Colonic mucosa (tissue), 4 donors: ENCODE measurements at regions not wholly inside any gene's neighbourhood (a gene's known extent, or its start where the extent isn't known, plus 50 kb on each side); places are given as distances from the start of the nearest gene placed in this dataset.

Source experiments
- DNase-seq: peaks from one replicate; pipeline ENCODE4 v3.0.0-alpha.2; 2020
- H3K27ac ChIP-seq: fragments of 200-600 bp; one replicate; pipeline ENCODE4 v1.8.0; 2021
- H3K27me3 ChIP-seq: fragments of 200-600 bp; one replicate; pipeline ENCODE4 v1.8.0; 2021
- H3K36me3 ChIP-seq: fragments of 200-600 bp; one replicate; pipeline ENCODE4 v1.8.0; 2021
- H3K4me1 ChIP-seq: fragments of 200-600 bp; one replicate; pipeline ENCODE4 v1.8.0; 2021; ENCODE audit warnings: mild to moderate bottlenecking
- H3K4me3 ChIP-seq: fragments of 200-600 bp; one replicate; pipeline ENCODE4 v1.8.0; 2021
- H3K9ac ChIP-seq, 2 donors: one replicate each; pipeline ENCODE4 v1.7.0; 2013; ENCODE audit warnings: control low read depth in 2 of 2, low read depth in 2 of 2, low read length in 2 of 2
- H3K9me3 ChIP-seq: fragments of 200-600 bp; one replicate; pipeline ENCODE4 v1.8.0; 2021
- intact Hi-C: fragments of 100-400 bp; cut with DNase I; formaldehyde crosslinking; loops from one replicate; pipeline ENCODE4 v1.14.1; 2022
- TF ChIP-seq, protein P1 (sequence below): fragments of 200-600 bp; IDR thresholded peaks from one replicate; pipeline ENCODE4 v1.8.0; 2022; ENCODE audit warnings: antibody characterized with exemption, mild to moderate bottlenecking
- donor health status: healthy.
- donor health status: DM: no; HTN: no; CAD: no.
- donor health status: DM: no; HTN: no; CAD: no.

GRCh38 chr9:13832446-13832845 lies 481.5 kb downstream of the NFIB start:
- TF ChIP-seq, protein P1, sequence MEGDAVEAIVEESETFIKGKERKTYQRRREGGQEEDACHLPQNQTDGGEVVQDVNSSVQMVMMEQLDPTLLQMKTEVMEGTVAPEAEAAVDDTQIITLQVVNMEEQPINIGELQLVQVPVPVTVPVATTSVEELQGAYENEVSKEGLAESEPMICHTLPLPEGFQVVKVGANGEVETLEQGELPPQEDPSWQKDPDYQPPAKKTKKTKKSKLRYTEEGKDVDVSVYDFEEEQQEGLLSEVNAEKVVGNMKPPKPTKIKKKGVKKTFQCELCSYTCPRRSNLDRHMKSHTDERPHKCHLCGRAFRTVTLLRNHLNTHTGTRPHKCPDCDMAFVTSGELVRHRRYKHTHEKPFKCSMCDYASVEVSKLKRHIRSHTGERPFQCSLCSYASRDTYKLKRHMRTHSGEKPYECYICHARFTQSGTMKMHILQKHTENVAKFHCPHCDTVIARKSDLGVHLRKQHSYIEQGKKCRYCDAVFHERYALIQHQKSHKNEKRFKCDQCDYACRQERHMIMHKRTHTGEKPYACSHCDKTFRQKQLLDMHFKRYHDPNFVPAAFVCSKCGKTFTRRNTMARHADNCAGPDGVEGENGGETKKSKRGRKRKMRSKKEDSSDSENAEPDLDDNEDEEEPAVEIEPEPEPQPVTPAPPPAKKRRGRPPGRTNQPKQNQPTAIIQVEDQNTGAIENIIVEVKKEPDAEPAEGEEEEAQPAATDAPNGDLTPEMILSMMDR = no peak
- Histone ChIP-seq H3K9ac (no peak overlapping the region), H3K36me3 (no peaks in the 10 kb centered on the region), H3K27me3 (no peaks in the 10 kb centered on the region), H3K27ac (no peak overlapping the region), H3K4me3 (no peak overlapping the region), H3K4me1 (no peaks in the 10 kb centered on the region), H3K9me3 (no peaks in the 10 kb centered on the region)
- intact Hi-C loops = no loop called here
- no peak for DNase-seq

GRCh38 chr9:13823026-13823425 lies 490.9 kb downstream of the NFIB start:
- Histone ChIP-seq H3K36me3 (no peaks in the 10 kb centered on the region), H3K4me1 (no peaks in the 10 kb centered on the region), H3K27ac (no peak overlapping the region), H3K9me3 (no peaks in the 10 kb centered on the region), H3K9ac (no peak overlapping the region), H3K27me3 (no peaks in the 10 kb centered on the region), H3K4me3 (no peak overlapping the region)
- intact Hi-C loops = no loop called here
- DNase-seq = no peak
- TF ChIP-seq, protein P1 = no peak

DNA sequence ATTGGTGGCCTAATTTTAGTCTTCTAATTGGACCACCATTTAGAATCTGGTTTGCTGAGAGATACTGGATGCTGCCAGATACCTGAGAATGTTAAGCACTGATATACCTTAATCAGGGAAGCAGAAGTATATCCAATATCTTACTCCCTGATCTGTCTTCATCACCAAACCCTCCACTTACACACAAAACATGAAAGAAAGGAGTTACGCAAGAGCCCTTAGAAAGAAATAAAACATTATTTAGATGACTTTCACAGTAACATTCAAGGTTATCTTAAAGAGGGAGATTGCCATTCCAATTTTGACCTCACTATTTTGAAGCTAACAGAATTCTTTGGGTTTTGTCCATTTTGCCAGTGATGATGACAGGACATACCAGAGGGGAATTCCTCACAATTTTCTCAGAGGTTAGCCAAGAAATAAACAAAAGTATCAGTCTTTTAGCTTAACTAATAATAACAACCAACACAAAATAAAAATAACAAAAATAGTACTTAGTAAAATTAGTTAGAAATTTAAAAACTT lies 496.1 kb downstream of the NFIB start:
- TF ChIP-seq, protein P1 = no peak
- intact Hi-C loops = no loop called here
- Histone ChIP-seq H3K4me3 (no peak overlapping the region), H3K9ac (no peak overlapping the region), H3K27me3 (no peaks in the 10 kb centered on the region), H3K9me3 (no peaks in the 10 kb centered on the region), H3K27ac (no peak overlapping the region), H3K4me1 (no peaks in the 10 kb centered on the region), H3K36me3 (no peaks in the 10 kb centered on the region)
- no peak for DNase-seq

DNA sequence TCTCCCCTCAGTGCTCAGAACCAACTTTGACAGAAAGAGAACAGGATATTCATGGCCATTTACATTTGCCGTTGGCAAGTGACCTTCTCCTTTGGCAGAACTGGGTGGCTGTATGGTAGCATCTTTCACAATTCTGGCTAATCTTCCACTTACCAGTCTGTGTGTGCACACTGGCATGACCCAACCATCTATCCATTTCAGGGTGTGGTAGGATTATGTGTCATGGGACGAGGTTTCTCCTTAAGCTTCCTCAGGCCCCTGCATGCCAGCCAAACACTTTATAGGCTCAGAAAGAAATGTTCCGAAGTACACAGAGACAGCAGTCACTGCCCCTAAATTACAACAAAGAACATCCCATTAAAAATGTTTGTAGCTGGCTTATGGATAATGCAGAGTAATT lies 497.1 kb downstream of the NFIB start:
- H3K27me3 ChIP-seq = no peaks in the 10 kb centered on the region
- H3K4me3 ChIP-seq = no peak overlapping the region
- no peak overlapping the region for H3K9ac ChIP-seq
- intact Hi-C loops = no loop called here
- TF ChIP-seq, protein P1 = no peak
- H3K36me3 ChIP-seq = no peaks in the 10 kb centered on the region
- no peaks in the 10 kb centered on the region for H3K4me1 ChIP-seq
- H3K9me3 ChIP-seq = no peaks in the 10 kb centered on the region
- DNase-seq = no peak
- no peak overlapping the region for H3K27ac ChIP-seq

DNA sequence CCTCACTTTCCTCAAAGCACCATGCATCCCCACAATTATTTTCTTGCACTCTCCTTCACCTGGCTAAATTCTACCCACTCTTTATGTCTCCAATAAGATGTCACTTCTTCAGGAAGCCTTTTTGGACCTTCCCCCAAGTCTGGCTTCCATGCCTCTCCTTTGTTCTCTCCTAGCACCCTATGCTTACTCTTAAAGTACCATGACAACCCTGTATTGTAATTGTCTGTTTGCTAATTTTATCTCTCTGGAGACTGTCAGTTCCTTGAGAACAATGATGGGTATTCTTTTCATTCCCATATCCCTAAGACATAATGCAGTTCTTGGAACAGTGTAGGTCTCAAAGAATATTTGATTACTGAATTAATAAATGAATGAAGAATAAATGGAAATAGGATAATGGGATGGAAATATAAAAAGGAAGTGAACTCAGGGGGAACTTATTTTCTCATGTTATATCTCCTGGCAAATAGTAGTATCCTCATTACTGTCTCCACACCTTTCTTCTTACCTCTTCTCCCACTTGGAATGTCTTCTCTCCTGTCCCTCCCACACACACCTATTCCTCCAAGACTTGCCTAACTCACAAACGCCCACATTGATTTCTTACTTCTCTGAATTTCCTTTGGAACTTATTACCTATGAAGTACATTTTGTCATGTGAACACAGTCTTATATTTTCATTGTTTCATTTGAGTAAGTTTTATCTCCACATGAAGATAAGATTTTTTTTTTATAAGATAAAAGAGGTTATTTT lies 499.1 kb downstream of the NFIB start:
- intact Hi-C loops = no loop called here
- Histone ChIP-seq H3K4me3 (no peak overlapping the region), H3K9ac (no peak overlapping the region), H3K27me3 (no peaks in the 10 kb centered on the region), H3K9me3 (no peaks in the 10 kb centered on the region), H3K36me3 (no peaks in the 10 kb centered on the region), H3K4me1 (no peaks in the 10 kb centered on the region), H3K27ac (no peak overlapping the region)
- TF ChIP-seq, protein P1 = no peak
- DNase-seq = no peak
